H7 (cell line): ENCODE measurements at regions not wholly inside any gene's neighbourhood (a gene's known extent, or its start where the extent isn't known, plus 50 kb on each side); places are given as distances from the start of the nearest gene placed in this dataset.

Experiments used
- DNase-seq: peaks from one replicate; pipeline ENCODE4 v3.0.0; 2012
- H3K27me3 ChIP-seq: 2 replicates; pipeline ENCODE4 v1.6.0; 2011; ENCODE audit warnings: mild to moderate bottlenecking, low read length; ENCODE audit not compliant: control insufficient read depth, insufficient read depth
- H3K36me3 ChIP-seq: replicated peaks from 2 replicates; pipeline ENCODE4 v1.5.1; 2011; ENCODE audit warnings: low read length; ENCODE audit not compliant: control insufficient read depth, insufficient read depth
- H3K4me3 ChIP-seq: 2 replicates; pipeline ENCODE4 v1.5.1; 2011; ENCODE audit warnings: low read depth, mild to moderate bottlenecking, control low read depth, low read length, moderate library complexity; ENCODE audit not compliant: insufficient read depth

- Histone ChIP-seq H3K4me3 (no peak overlapping the region), H3K27me3 (no peaks in the 10 kb centered on the region), H3K36me3 (no peaks in the 10 kb centered on the region)
- no peak for DNase-seq
These were observed 93.0 kb downstream of the PPP1R3A start for GRCh38 chr7:113825832-113826231.

GRCh38 chr7:113824117-113824823, 94.5 kb downstream of the PPP1R3A start:
- no peak for DNase-seq
- Histone ChIP-seq H3K36me3 (no peaks in the 10 kb centered on the region), H3K4me3 (no peak overlapping the region), H3K27me3 (no peaks in the 10 kb centered on the region)

- no peak for DNase-seq
- Histone ChIP-seq H3K27me3 (no peaks in the 10 kb centered on the region), H3K4me3 (no peak overlapping the region), H3K36me3 (no peaks in the 10 kb centered on the region)
These were observed 99.3 kb downstream of the PPP1R3A start for GRCh38 chr7:113819474-113819873.

GRCh38 chr7:113816639-113817038, 102.2 kb downstream of the PPP1R3A start:
- H3K36me3 ChIP-seq, result no peaks in the 10 kb centered on the region
- H3K4me3 ChIP-seq, result no peak overlapping the region
- DNase-seq, result no peak
- no peaks in the 10 kb centered on the region for H3K27me3 ChIP-seq

- Histone ChIP-seq H3K4me3 (no peak overlapping the region), H3K36me3 (no peaks in the 10 kb centered on the region), H3K27me3 (no peaks in the 10 kb centered on the region)
- DNase-seq, result no peak
These were observed 105.3 kb downstream of the PPP1R3A start for GRCh38 chr7:113813471-113813870.

- no peaks in the 10 kb centered on the region for H3K36me3 ChIP-seq
- H3K27me3 ChIP-seq, result no peaks in the 10 kb centered on the region
- no peak for DNase-seq
- no peak overlapping the region for H3K4me3 ChIP-seq
These were observed 106.1 kb downstream of the PPP1R3A start for GRCh38 chr7:113812591-113813255.

GRCh38 chr7:113810080-113810744, 108.6 kb downstream of the PPP1R3A start:
- Histone ChIP-seq H3K4me3 (no peak overlapping the region), H3K36me3 (no peaks in the 10 kb centered on the region), H3K27me3 (no peaks in the 10 kb centered on the region)
- no peak for DNase-seq

- Histone ChIP-seq H3K27me3 (no peaks in the 10 kb centered on the region), H3K36me3 (no peaks in the 10 kb centered on the region), H3K4me3 (no peak overlapping the region)
- DNase-seq, result no peak
These were observed 109.2 kb downstream of the PPP1R3A start for GRCh38 chr7:113809581-113809980.

GRCh38 chr7:113806633-113807327, 112.0 kb downstream of the PPP1R3A start:
- H3K4me3 ChIP-seq, result no peak overlapping the region
- H3K36me3 ChIP-seq, result no peaks in the 10 kb centered on the region
- DNase-seq, result no peak
- H3K27me3 ChIP-seq, result no peaks in the 10 kb centered on the region

GRCh38 chr7:113805976-113806375, 112.8 kb downstream of the PPP1R3A start:
- Histone ChIP-seq H3K36me3 (no peaks in the 10 kb centered on the region), H3K27me3 (no peaks in the 10 kb centered on the region)
- no peak for DNase-seq

GRCh38 chr7:113804475-113805095, 114.2 kb downstream of the PPP1R3A start:
- no peaks in the 10 kb centered on the region for H3K27me3 ChIP-seq

More at GRCh38 chr7:113805976-113806375, 112.8 kb downstream of the PPP1R3A start:
- no peak overlapping the region for H3K4me3 ChIP-seq

GRCh38 chr7:113801751-113802150, 117.1 kb downstream of the PPP1R3A start:
- no peak overlapping the region for H3K4me3 ChIP-seq
- no peak for DNase-seq
- H3K36me3 ChIP-seq, result no peaks in the 10 kb centered on the region
- no peaks in the 10 kb centered on the region for H3K27me3 ChIP-seq

More at GRCh38 chr7:113804475-113805095, 114.2 kb downstream of the PPP1R3A start:
- Histone ChIP-seq H3K4me3 (no peak overlapping the region), H3K36me3 (no peaks in the 10 kb centered on the region)
- no peak for DNase-seq

GRCh38 chr7:113800826-113801225, 118.0 kb downstream of the PPP1R3A start:
- no peak for DNase-seq
- no peaks in the 10 kb centered on the region for H3K27me3 ChIP-seq
- H3K36me3 ChIP-seq, result no peaks in the 10 kb centered on the region
- no peak overlapping the region for H3K4me3 ChIP-seq

- no peak for DNase-seq
- no peaks in the 10 kb centered on the region for H3K36me3 ChIP-seq
- H3K27me3 ChIP-seq, result no peaks in the 10 kb centered on the region
- H3K4me3 ChIP-seq, result no peak overlapping the region
These were observed 118.9 kb downstream of the PPP1R3A start for GRCh38 chr7:113799896-113800295.
